Ishikawa (cell line): ENCODE measurements at regions not wholly inside any gene's neighbourhood (a gene's known extent, or its start where the extent isn't known, plus 50 kb on each side); places are given as distances from the start of the nearest gene placed in this dataset.

ENCODE experiments used
- CEBPB ChIP-seq: IDR thresholded peaks from 2 replicates; pipeline ENCODE4 v1.6.1; 2012
- CREB1 ChIP-seq: IDR thresholded peaks from 2 replicates; pipeline ENCODE4 v1.6.1; 2012; ENCODE audit warnings: low read depth
- EGR1 ChIP-seq: IDR thresholded peaks from 2 replicates; pipeline ENCODE4 v1.6.1; 2012
- EP300 ChIP-seq: IDR thresholded peaks from 2 replicates; pipeline ENCODE4 v1.6.1; 2012; ENCODE audit warnings: borderline replicate concordance
- FOXM1 ChIP-seq: IDR thresholded peaks from 2 replicates; pipeline ENCODE4 v1.6.1; 2012; ENCODE audit warnings: low read depth, borderline replicate concordance
- NFIC ChIP-seq: IDR thresholded peaks from 2 replicates; pipeline ENCODE4 v1.6.1; 2012
- RAD21 ChIP-seq: IDR thresholded peaks from 2 replicates; pipeline ENCODE4 v1.6.1; 2012; ENCODE audit warnings: low read depth
- TAF1 ChIP-seq: IDR thresholded peaks from 2 replicates; pipeline ENCODE4 v1.6.1; 2012; ENCODE audit warnings: low read depth, mild to moderate bottlenecking
- TCF12 ChIP-seq: IDR thresholded peaks from 2 replicates; pipeline ENCODE4 v1.6.1; 2012; ENCODE audit warnings: low read depth
- TEAD4 ChIP-seq: IDR thresholded peaks from 2 replicates; pipeline ENCODE4 v1.6.1; 2012
- YY1 ChIP-seq: IDR thresholded peaks from 2 replicates; pipeline ENCODE4 v1.6.1; 2012; ENCODE audit warnings: low read depth
- ZBTB7A ChIP-seq: IDR thresholded peaks from 2 replicates; pipeline ENCODE4 v1.6.1; 2012; ENCODE audit warnings: low read depth
- TF ChIP-seq, protein P1 (sequence below): IDR thresholded peaks from 2 replicates; pipeline ENCODE4 v1.6.1; 2012
- TF ChIP-seq, protein P2 (sequence below): IDR thresholded peaks from 2 replicates; pipeline ENCODE4 v1.6.1; 2012
- TF ChIP-seq, protein P3 (sequence below): IDR thresholded peaks from 2 replicates; pipeline ENCODE4 v1.6.1; 2012; ENCODE audit warnings: low read depth, mild to moderate bottlenecking

DNA sequence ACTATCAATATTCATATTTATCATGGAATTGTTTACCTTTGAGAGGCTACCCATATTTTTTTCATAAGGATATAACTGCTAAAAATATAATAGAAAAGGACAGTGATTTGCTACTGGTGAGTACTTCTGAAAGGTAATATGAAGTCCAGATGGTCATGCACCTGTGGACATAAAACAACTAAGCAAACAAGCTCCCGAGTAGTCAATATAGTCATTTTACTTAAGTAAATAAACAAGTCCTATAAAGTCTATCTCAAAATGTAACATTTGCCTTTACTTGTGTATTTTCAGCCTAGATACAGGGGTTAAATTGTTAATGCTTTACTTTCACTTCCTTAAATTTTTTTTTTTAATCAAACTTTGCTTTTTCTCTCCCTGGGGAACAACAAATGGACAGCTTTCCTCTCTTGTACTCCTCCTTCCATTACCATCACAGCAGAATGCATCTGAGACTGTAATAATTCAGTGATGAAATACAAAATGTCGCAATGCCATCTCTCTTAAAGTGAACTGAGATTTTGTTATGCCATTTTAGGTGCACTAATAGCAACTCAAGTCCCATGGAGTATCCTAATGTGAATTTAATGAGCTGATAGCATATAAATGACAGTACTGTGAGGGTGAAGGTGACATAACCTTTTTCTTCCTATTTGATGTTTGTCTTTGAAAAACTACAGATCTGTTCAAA is 1325.4 kb upstream of the ZEB2 start:
- TF ChIP-seq, protein P1, sequence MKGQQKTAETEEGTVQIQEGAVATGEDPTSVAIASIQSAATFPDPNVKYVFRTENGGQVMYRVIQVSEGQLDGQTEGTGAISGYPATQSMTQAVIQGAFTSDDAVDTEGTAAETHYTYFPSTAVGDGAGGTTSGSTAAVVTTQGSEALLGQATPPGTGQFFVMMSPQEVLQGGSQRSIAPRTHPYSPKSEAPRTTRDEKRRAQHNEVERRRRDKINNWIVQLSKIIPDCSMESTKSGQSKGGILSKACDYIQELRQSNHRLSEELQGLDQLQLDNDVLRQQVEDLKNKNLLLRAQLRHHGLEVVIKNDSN: no peak
- TF ChIP-seq TEAD4 (no peak), CEBPB (no peak), TCF12 (no peak), EP300 (no peak), NFIC (no peak), ZBTB7A (no peak), CREB1 (no peak), FOXM1 (no peak), TAF1 (no peak), RAD21 (no peak), EGR1 (no peak), YY1 (no peak)
- TF ChIP-seq, protein P2, sequence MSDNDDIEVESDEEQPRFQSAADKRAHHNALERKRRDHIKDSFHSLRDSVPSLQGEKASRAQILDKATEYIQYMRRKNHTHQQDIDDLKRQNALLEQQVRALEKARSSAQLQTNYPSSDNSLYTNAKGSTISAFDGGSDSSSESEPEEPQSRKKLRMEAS: no peak
- TF ChIP-seq, protein P3, sequence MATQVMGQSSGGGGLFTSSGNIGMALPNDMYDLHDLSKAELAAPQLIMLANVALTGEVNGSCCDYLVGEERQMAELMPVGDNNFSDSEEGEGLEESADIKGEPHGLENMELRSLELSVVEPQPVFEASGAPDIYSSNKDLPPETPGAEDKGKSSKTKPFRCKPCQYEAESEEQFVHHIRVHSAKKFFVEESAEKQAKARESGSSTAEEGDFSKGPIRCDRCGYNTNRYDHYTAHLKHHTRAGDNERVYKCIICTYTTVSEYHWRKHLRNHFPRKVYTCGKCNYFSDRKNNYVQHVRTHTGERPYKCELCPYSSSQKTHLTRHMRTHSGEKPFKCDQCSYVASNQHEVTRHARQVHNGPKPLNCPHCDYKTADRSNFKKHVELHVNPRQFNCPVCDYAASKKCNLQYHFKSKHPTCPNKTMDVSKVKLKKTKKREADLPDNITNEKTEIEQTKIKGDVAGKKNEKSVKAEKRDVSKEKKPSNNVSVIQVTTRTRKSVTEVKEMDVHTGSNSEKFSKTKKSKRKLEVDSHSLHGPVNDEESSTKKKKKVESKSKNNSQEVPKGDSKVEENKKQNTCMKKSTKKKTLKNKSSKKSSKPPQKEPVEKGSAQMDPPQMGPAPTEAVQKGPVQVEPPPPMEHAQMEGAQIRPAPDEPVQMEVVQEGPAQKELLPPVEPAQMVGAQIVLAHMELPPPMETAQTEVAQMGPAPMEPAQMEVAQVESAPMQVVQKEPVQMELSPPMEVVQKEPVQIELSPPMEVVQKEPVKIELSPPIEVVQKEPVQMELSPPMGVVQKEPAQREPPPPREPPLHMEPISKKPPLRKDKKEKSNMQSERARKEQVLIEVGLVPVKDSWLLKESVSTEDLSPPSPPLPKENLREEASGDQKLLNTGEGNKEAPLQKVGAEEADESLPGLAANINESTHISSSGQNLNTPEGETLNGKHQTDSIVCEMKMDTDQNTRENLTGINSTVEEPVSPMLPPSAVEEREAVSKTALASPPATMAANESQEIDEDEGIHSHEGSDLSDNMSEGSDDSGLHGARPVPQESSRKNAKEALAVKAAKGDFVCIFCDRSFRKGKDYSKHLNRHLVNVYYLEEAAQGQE: no peak

DNA sequence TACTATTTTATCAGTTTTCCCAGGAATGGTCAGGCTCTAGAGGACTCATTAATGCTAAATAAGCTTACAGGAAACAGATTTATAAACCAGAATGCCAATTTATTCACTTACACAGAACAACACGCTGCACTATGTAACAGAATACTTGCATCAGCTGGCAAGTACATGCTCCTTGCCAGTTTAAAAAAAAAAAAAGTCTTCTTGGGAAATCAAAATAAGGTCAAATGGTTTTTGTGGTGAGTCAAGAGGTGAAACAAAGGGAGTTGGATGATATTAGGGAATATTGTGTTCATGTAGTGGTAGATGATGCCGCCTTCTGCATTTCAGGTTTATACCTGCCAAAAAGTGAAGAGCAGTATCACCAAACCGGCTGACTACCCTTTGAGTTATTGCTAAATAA is 1322.1 kb upstream of the ZEB2 start:
- no peak for TF ChIP-seq EP300

DNA sequence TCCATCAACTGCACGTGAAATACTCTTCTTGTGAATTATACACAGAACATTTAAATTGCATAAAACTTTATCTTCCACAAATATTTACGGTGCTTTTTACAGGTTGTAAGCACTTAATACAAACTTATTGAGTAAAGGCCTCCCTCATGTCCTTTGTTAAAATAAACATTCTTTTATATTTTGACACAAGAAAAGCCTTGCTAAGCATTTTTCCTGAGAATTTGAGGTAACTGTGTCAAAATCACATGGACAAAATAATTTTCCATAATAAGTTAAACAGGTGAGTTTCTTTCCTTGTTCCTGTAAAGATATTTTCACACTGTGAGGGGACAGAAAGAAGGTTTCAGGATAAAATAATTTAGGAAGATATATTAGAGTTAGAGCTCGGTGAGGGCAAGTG is 1317.1 kb upstream of the ZEB2 start:
- TF ChIP-seq YY1: no peak
- TF ChIP-seq, protein P1: no peak
- no peak for TF ChIP-seq CEBPB
- no peak for TF ChIP-seq TEAD4
- no peak for TF ChIP-seq TAF1
- no peak for TF ChIP-seq EGR1
- TF ChIP-seq FOXM1: no peak

DNA sequence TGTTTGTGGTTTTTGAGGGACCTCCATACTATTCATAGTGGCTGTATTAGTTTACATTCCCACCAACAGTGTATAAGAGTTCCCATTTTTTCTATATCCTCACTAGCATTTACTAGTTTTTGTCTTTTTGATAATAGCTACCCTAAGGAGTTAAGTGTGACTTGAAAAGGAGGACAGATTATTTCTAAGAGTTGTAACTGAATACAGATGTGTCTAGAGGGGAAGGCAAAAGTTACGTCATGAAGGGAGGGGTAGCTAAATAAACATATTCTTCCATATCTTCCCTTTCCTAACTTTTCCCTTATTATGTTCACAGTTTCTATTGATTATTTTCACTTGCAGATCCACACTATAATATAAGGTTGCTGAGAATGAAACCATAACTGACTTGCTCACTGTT is 1315.7 kb upstream of the ZEB2 start:
- TF ChIP-seq ZBTB7A (no peak), TAF1 (no peak), CREB1 (no peak), NFIC (no peak), YY1 (no peak)
- TF ChIP-seq, protein P1: no peak

DNA sequence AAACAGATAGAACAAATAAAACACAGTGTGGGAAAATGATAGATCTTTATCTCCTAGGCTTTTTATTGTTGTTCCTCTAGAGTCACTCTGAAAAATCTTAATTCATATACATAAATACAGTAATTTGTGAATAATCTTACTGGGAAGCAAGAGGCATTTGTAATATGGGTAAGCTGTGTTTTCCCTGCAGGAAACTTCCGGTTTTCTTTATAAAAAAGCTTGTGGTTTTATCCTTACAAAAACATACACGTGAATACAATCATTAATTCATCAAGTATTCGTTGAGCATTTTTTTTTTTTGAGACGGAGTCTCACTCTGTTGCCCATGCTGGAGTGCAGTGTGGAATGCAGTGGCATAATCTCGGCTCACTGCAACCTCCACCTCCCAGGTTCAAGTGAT is 1312.8 kb upstream of the ZEB2 start:
- no peak for TF ChIP-seq TCF12
- TF ChIP-seq NFIC: no peak
- TF ChIP-seq FOXM1: no peak
- no peak for TF ChIP-seq ZBTB7A
- TF ChIP-seq, protein P3: no peak
- TF ChIP-seq CEBPB: no peak
- no peak for TF ChIP-seq RAD21
- TF ChIP-seq, protein P2: no peak
- no peak for TF ChIP-seq YY1
- TF ChIP-seq, protein P1: no peak
- no peak for TF ChIP-seq EP300
- TF ChIP-seq TEAD4: no peak
- TF ChIP-seq EGR1: no peak
- no peak for TF ChIP-seq TAF1
- TF ChIP-seq CREB1: no peak
